GM21390 (cell line): ENCODE measurements at regions not wholly inside any gene's neighbourhood (a gene's known extent, or its start where the extent isn't known, plus 50 kb on each side); places are given as distances from the start of the nearest gene placed in this dataset.

Experiments used
- ATAC-seq: cut with Tn5 transposase; IDR thresholded peaks from one replicate; pipeline ENCODE4 v1.9.1; 2021; ENCODE audit not compliant: unreplicated experiment

DNA sequence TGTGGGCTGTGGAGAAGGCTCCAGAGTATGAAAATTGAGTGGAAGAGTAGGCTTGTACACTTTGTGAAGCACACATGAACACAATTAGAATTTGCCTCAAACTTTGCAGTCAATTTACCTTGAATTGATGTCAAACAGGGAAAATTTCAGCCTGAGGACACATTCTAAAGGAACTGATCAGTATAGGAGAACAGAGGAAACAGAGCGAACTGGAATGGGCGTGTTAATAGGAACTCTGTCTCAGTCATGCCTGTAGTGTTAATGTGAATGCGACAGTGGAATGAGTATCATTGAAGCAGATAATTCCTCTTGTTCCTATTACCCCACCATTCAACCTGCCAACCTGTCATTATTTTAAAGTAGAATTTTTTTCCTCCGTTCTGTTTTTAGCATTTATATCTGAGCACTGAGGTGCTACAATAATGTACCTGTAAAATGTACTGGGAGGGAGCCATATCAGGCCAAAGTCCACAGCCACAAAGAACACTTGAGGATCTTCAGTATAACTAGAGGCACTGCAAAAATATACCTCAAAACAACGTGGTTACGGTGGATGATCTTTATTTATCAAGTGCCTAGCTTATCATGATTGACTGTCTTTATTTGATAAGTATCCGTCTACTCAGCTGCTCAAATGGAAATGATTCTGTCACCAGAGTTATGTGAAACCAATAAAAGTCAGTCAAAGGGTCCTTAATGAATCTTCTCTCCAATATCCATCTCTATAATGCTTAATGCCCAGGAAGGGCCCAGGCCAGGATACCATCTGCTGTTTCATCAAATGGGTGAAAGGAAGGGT, 125.3 kb upstream of the STMND1 start:
- no peak for ATAC-seq

- ATAC-seq, result no peak
These were observed 127.0 kb upstream of the STMND1 start for GRCh38 chr6:16974704-16975359.

DNA sequence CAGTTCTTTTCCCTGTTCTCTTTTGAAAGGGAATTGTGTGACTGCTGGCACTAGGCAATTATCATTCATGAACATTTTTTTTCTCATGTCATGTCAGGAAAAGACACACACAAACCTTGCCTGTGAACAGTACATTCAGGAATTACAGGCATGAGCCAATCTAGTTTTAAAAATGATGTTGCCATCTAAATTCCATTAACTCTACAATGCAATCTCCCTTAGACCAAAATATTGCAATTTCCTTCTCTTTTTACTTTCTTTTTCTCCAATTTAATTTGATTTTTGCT, 127.5 kb upstream of the STMND1 start:
- no peak for ATAC-seq

DNA sequence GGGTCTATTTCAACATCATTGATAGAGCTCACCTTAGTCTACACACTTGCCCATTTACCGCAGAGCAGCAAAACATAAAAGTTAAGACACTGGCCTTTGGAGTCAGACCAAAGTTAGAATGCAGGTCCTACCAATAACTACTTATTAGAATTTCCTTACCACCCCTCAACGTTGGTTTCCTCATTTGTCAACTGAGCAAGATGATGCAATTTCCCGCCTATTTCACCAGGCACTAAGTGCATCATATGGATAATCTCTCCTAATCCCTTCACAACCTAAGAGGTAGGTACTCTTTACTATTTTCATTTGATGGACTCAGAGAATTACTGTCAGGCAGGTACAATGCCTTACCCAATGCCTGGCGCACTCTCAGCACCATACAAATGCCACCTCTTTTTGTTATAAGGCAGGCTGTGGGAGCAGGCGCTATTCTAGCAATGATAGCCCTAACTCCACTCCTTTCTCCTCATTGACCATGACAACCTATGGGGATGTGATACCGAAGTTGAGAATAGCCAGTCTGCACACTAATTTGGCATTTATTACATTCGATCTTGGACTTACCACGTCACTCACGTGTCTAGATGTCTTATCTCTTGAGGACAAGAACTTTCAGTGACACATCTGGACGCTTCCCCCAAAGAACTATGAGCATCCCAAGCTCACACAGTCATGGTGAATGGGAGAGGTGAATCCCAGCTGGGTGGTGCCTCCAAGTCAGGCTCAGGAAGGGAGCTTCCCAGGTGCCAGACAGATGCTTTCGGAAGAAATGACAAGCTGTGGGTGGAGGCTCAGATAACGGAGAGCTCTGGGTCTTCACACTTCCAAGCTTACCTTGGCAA, 128.1 kb upstream of the STMND1 start:
- no peak for ATAC-seq

- ATAC-seq, result no peak
These were observed 128.8 kb upstream of the STMND1 start for GRCh38 chr6:16973051-16973450.

GRCh38 chr6:16972535-16972934, 129.3 kb upstream of the STMND1 start:
- no peak for ATAC-seq

DNA sequence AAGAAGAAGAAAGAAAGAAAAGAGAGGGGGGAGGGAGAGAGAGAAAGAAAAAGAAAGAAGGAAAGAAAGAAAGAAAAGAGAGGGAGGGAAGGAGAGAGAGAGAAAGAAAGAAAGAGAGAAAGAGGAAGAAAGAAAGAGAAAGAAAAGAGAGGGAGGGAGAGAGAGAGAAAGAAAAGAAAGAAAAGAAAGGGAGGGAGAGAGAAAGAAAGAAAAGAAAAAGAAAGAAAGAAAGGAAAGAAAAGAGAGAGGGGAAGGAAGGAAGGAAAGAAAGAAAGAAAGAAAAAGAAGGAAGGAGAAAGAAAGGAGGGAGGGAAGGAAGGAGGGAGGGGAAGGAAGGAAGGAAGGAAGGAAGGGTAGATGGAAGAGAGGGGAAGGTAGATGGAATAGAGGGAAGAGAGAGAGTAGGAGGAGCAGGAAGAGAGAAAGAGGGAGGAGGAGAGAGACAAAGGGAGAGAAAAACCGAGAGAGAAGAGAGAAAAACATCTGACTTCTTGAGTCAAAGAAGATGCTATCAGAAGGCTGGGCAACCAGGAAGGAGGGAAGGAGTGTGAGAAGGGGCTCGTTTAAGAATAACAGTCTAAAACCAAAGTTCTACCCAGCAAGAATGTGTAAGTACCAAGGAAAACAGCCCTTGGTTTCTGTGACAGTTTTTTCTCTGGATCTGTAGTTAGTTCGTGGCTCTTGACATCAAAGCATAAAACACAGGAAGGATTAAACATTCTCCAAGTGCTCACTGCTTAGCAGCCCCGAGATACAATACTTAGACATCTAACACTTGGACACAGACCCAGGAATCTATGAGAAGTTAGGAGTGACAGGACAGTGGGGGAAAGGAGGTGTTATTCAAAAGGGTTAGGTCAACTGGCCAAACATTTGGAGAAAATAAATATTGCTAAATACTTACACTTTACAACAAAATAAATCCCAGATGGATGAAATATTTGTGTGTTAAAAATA, 131.9 kb upstream of the STMND1 start:
- no peak for ATAC-seq

DNA sequence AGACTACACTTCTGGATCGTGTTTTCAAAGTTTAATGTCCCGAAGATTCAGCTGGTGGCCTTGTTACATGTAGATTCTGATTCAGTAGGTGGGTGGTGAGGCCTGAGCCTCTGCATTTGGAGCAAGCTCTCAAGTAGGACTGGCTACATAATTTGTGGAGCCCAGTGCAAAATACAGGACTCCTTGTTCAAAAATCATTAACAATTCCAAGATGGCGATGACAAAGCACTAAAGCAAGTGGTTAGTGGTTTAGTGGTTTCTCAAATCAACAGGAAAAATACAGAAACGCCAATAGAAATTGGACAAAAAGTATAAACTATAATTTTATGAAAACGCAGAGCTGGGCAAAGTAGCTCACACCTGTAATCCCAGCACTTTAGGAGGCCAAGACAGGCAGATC, 133.7 kb upstream of the STMND1 start:
- ATAC-seq, result no peak

DNA sequence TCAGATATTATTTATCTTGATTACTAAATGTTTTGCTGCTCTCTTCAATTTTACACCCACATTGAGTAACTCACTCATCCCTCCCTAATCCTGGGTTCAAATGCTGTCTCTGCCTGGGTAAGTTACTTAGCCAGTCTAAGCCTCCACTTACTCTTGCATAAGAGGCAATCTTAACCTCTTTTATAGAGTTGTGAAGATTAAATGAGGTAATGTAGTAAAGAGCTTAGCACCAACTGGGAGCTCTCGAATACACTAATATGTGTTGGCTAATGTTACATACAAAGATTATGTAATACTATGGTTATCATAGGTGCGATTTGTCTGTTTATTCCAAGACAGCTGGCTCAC, 134.4 kb upstream of the STMND1 start:
- ATAC-seq, result no peak

DNA sequence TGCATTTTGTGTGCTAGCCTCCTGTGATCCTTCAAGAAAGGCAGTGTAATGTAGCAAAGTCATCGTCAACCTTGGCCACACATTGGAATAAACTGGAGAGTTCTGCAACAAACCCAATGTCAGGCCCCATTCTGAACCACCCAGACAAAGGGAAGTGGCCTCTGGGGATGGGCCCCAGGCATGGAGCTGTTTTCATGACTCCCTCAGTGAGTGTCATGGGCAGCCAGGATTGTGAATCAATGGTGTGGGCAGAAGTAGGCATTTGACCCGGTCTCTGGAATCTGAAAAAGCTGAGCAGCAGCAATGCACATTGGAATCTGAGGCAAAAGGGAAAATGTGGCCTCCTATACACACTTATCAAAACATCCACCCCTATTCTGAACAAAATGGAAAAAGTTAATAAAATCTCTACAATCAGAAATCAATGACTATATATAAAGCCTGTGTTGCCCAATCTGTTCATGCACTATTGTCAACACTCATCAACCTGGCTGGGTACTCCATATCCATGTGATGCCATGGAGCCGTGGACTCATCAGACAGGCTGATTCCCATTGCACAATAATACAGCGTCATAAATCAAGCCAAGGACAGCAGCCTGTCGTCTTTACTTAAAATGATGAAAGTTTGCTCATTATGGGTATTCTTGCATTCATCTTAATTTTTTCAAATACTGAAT, 134.9 kb upstream of the STMND1 start:
- ATAC-seq, result no peak

GRCh38 chr6:16965689-16966088, 136.2 kb upstream of the STMND1 start:
- ATAC-seq, result no peak

GRCh38 chr6:16964553-16965499, 137.0 kb upstream of the STMND1 start:
- peak; percentile 93 for ATAC-seq

DNA sequence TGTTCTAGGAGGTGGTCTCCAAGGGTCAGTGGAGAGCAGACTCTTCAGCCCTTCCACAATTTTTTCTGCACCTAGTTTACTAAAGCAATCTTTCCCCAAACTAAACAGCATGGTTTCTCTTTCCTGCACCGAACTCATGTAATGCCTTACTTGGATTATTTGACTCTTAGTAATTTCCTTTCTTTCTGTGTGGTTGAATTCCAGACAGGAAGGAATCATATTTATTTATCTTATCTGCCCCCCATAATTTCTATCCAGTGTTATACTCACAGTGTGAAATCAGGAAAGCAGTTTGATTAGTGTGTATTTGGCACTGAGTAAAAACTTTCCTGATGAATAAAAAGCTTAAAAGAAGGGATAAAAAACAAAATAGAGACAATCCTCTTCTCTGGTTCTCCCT, 140.3 kb upstream of the STMND1 start:
- ATAC-seq, result no peak

GRCh38 chr6:16959789-16960188, 142.1 kb upstream of the STMND1 start:
- no peak for ATAC-seq

DNA sequence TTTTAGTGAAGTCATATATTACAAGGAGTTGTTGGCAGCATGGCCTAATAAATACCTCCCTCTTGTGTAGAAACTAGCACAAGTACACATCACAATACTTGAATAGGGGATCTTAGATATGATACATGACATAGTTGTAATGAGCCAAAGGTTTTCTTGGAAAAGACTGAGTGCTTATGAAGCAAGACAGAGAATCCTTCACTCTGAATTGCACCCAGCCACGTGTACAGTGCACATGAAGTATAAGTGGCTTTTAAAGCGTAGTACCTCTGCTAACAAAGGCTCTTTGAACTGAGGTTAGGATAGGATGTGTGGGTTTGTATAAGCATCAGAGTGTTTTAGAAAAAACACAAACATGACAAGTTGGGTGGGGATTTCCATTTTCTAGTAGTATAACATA, 145.5 kb upstream of the STMND1 start:
- no peak for ATAC-seq

DNA sequence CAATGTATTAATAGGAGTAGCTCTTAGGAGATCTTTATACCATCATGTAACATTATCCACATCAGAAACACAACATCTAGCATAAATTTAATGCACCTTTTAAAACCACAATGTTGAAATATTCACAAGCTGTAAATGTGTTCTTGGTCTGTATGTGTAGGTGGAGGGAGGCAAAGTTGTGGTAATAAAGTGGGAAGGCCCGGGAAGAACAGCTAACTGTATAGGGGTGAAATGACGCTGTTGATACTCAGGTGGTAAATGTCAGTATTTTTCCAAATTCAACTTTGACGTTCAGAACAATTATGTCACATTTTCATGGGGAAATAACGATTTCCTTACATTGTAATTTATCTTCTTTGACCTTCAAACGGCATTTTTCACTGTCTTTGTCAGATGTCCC, 146.0 kb upstream of the STMND1 start:
- no peak for ATAC-seq

DNA sequence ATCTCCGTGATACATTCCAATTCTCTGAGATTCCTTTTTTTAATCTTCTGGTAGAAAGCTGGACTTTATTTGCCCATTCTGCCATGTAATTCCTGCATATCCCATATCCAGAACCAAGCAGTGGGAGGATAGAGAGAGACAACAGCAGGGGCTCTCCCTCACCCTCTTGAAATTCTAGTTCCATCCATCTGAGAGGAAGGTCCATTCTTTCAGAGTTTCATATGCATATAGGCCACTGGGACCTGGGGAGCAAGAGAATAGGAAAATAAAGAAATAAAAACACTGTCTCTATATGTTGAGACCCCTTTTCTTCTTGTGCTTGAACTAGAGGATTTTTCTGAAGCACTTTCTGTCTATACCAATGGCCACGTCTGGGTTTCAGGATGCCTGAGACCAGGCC, 147.9 kb upstream of the STMND1 start:
- ATAC-seq, result no peak

GRCh38 chr6:16953446-16953845, 148.4 kb upstream of the STMND1 start:
- no peak for ATAC-seq

- no peak for ATAC-seq
These were observed 150.9 kb upstream of the STMND1 start for GRCh38 chr6:16950825-16951495.
